Hepatocyte (in vitro differentiated cells): ENCODE measurements at regions not wholly inside any gene's neighbourhood (a gene's known extent, or its start where the extent isn't known, plus 50 kb on each side); places are given as distances from the start of the nearest gene placed in this dataset.

ENCODE experiments used
- CTCF ChIP-seq: fragments of 200-600 bp; sonication (generic); IDR thresholded peaks from 2 replicates; pipeline ENCODE4 v1.5.1; 2016; ENCODE audit warnings: antibody characterized with exemption, mild to moderate bottlenecking; ENCODE audit not compliant: poor library complexity
- EZH2 ChIP-seq: fragments of 200-600 bp; sonication (generic); IDR thresholded peaks from 2 replicates; pipeline ENCODE4 v1.6.1; 2016; ENCODE audit warnings: antibody characterized with exemption, mild to moderate bottlenecking, borderline replicate concordance

- TF ChIP-seq CTCF (no peak), EZH2 (no peak)
Measured at GRCh38 chr7:155386608-155387007, 71.3 kb upstream of the EN2 start.
